GM19372 (cell line): ENCODE measurements at regions not wholly inside any gene's neighbourhood (a gene's known extent, or its start where the extent isn't known, plus 50 kb on each side); places are given as distances from the start of the nearest gene placed in this dataset.
"Not testable (repeated sequence)": the region's sequence is repeated elsewhere in the genome, so short reads cannot be mapped to it uniquely, and the experiment has no call there.

ENCODE experiments used
- ATAC-seq: cut with Tn5 transposase; IDR thresholded peaks from one replicate; pipeline ENCODE4 v1.9.1; 2021; ENCODE audit warnings: mild to moderate bottlenecking, low read depth, moderate library complexity; ENCODE audit not compliant: unreplicated experiment

DNA sequence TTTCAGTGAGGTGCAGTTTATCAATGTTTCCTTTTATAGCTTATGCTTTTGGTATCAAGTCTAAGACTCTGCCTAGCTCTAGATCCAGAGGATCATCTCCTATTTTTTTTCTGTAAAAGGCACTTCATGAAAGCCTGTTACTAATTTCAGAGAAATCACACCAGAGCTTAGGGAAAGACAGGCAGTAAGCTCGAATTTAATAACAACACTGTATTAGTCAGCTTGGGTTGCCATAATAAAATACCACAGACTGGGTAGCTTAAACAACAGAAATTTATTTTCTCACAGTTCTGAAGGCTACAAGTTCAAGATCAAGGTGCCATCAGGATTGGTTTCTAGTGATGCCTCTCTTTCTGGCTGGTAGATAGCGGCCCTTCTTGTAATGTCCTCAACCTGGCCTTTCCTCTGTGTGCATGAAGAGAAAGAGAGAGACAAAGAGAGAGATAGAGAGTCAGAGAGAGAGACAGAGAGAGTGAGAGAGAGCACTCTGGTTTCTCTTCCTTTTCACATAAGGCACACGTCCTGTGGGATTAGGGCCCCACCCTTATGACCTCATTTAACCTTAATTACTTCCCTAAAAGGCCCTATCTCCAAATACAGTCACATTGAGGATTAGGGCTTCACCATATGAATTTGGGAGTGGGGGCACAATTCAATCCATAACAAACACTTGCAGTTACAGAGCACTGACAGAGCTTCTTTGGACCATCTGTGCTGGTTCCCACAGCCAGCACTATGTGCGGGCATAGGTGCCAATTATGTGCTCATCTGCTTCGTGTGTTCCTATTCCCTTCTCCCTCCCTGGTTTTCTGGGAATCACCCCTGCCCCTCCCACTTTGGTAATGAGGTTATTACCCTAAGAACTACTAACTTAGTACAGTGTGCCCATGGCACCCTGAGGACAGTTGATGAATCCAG, 114.8 kb upstream of the MED14 start:
- ATAC-seq: no peak

DNA sequence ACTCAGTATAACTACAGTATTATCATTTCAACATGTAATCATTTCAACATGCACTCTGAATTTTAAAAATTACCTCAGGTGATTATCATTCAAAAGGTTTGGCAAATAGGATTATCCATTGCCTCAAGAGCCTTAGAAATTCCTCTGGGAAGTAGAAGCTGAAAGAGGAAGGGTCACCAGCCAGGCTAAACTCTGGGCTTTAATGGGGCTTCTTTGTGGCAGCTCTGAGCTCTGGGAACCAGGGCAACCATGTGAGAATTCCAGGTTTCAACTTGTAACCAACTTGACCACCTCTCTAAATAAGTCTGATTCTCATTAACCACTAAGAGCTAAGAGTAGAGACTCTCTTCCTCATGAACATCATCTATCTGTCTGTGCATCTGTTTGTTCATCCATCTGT, 117.2 kb upstream of the MED14 start:
- ATAC-seq: no peak

DNA sequence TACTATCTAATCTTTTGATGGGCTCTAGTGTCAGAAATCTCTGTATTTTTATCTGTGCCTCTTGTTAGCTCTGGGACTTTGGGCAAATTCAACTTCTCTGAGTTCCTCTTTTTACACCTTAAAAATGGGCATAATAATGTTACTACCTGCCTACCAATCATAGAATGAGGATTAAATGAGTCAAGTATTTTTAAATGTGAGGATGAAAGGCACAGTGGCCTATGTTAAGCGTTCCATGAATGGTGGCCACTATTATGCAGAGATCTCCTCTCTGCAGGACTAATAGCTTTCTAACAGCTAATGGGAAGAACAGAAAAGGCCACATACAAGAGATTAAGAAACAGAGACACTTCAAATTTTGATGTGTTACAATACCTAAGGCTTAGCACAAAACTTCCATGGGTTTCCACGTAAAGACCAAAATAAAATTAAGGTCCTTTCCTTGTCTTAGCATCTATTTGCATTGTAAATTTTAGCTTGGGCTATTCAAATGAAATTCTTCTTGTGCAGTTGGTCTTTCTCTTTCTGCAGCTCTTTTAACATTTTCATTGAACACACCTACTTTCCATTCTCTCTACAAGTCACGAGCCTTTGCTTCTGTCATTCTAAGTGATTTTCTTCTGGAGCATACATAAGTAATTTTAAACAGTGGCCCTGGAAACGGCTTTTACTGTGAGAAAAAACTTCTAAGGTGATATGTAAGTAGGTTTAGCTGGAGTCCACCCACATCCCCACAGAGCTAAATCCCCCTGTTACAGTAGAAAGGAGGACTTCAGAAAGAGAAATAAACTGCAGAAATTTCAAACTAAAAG, 117.9 kb upstream of the MED14 start:
- ATAC-seq: no peak

DNA sequence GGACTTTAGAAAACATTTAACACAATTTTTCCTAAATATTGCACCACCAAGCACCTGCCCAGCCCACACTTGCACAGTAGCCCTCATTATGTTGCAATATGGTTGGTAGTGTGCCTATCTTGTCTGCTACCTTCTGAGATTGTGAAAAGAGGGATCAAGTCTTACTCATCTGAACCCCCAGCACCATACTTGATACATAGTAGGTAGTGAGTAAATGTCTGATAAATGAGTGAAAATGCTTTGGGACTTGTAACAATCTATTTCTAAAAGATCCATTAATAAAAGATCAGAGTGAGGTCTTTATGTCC, 118.4 kb upstream of the MED14 start:
- ATAC-seq: no peak

DNA sequence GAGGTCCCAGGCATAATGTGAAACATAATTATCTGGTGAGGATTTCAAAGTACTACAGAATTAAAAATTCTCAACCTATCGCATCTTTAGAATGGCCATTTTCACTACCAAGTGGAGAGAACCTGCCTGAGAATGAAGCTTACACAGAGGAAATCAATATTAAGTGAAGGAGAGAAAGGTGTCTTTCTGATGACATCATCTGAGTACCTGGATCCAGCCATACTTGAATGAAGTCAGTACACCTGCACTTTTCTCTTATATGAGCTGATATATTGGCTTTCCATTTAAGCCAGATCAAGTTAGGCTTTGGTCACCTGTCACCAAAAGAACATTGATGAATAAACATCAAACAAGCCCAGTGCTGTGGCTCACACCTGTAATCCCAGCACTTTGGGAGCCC, 118.9 kb upstream of the MED14 start:
- no peak for ATAC-seq

DNA sequence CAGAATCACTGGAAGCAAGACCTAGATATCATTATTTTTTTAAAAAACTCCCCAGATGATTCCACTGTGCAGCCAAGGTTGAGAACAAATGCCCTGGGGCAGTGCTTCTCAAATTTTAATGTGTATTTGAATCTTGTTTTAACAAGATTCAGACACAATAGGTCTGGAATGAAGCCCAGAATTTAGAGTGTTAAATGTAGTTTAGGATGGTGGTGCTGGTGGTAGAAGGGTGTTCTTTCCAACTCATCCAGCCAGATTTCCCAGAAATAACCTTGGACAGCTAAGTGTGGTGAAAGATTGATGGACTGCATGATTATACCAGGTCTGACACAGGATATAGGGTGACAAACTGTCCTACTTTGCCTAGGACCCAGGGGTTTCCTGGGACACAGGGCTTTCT, 120.1 kb upstream of the MED14 start:
- no peak for ATAC-seq

DNA sequence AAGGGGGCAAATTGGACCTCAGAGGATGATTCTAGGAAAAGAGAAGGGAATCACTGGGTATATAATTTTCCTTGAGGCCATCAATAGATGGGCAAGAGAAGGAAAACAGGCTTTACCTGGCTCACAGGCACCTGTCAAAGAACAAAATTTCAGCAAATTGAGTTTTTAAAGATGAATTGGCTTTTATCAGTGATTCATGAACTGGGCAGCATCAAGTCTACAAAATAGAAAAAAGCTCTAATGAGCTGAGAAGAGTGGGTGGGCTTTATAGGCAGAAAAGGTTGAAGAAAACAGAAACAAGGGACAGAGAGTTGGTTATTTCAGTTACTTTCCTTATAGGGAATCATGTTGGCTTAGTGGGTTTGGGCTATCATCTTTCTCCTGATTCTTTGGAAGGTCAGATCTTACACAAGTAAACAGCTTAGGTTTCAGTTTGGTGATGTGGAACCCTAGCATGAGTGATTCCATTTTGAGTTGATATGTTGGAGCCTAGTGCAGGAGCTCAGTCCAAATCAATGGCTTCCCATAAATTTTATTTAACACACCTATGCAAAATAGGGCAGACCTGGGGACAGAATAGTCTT, 120.7 kb upstream of the MED14 start:
- ATAC-seq: no peak

DNA sequence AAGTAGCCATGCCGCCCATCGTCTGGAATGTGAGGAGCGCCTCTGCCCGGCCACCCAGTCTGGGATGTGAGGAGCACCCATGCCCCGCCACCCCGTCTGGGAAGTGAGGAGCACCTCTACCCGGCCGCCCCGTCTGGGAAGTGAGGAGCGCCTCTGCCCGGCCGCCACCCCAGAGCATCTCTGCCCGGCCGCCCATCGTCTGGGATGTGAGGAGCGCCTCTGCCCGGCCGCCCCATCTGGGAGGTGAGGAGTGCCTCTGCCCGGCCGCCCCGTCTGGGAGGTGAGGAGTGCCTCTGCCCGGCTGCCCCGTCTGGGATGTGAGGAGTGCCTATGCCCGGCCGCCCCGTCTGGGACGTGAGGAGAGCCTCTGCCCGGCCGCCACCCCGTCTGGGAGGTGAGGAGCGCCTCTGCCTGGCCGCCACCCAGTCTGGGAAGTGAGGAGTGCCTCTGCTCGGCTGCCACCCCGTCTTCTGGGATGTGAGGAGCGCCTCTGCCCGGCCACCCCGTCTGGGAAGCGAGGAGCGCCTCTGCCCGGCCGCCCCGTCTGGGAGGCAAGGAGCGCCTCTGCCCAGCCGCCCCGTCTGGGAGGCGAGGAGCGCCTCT, 126.7 kb upstream of the MED14 start:
- ATAC-seq: not testable (repeated sequence)

DNA sequence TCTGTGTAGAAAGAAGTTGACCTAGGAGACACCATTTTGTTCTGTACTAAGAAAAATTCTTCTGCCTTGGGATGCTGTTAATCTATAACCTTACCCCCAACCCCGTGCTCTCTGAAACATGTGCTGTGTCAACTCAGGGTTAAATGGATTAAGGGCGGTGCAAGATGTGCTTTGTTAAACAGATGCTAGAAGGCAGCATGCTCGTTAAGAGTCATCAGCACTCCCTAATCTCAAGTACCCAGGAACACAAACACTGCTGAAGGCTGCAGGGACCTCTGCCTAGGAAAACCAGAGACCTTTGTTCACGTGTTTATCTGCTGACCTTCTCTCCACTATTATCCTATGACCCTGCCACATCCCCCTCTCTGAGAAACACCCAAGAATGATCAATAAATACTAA, 127.9 kb upstream of the MED14 start:
- ATAC-seq: not testable (repeated sequence)

DNA sequence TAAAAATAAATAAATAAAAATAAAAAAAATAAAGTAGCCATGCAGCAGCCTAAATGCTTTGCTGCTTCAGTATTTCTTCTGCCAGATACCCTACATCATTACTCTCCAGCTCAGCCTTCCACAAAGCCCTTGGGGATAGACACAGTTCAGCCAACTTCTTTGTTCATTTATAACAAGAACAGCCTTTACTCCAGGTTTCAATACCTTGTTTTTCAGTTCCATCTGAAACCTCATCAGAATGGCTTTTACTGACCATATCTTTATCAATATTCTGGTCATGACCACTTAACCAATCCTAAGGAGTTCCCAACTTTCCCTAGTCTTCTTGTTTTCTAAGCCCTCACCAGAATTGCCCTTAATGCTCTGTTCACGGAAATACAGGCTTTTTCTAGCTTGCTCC, 128.3 kb upstream of the MED14 start:
- ATAC-seq: no peak

DNA sequence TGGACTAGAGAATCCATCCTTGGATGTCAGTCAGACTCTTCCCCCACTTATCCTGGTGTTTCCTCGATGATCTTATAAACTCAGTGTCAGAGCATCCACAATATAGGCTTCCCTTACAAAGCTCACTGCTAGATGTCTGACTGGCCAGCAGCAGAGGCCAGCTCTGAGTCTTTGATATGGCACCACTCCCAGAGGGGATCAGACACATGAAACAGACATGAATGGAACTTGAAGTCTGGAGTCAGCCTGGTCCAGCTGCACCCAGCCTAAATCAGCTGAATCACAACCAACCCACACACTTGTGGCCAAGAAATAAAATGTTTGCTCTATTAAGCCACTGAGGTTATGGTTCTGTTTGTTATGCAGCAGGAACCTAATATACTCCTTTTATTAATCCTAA, 129.6 kb upstream of the MED14 start:
- no peak for ATAC-seq

DNA sequence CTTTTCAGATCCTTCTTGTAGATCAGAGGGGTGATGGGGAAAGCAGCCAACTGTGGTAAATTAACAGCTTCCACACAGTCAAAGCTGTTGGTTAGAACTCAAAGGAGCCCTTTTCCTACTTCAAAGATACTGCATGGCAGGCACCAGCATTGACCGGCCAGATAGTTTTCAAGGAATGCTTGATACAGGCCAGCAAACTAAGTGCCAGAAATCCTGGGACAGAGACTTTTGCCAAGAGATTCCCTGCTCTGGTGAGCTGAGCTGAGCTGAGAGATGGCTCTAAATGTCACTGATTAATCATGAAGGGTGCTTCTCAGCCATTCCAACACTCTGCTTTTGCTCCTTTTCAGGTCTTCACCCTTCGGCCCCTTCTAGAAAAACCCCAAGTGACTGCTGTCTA, 131.6 kb upstream of the MED14 start:
- ATAC-seq: no peak

DNA sequence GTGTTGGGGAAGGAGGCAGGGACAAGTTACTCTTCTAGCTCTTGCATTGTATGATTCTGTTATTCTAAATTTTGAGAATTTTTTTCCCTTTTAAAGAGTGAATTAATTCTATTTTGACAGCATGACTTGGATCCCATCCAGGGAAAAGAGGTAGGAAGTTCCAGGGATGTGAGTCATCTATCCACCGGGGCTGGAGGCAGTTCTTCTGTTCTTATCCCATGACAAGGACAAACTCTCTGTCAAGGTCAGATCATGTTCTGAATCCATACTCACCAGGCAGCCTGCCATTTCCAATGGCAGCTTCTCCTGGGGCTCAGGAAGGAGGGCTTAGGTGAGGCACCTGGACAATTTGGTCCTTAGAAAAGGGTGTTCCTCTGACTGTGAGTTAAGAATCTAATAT, 132.0 kb upstream of the MED14 start:
- ATAC-seq: no peak

DNA sequence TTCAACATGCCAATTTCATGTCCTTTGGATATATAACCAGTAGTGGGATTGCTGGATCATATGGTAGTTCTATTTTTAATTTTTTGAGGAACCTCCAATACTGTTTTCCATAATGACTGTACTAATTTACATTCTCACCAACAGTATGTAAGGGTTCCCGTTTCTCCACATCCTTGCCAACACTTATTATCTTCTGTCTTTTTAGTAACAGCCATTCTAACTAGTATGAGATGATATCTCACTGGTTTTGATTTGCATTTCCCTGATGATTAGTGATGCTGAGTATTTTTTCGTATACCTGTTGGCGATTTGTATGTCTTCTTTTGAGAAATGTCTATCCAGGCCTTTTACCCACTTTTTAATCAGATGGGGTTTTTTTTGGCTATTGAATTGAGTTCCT, 133.5 kb upstream of the MED14 start:
- no peak for ATAC-seq

DNA sequence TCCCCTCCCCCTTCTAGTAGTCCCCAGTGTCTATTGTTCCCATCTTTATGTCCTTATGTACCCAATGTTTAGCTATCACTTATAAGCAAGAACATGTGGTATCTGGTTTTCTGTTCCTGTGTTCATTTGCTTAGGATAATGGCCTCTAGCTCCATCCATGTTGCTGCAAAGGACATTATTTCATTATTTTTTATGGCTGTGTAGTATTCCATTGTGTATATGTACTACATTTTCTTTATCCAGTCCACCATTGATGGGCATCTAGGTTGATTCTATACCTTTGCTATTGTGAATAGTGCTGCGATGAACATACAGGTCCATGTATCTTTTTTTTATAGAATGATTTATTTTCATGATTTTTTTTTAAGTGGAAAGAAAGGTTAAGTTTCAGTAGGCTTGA, 135.6 kb upstream of the MED14 start:
- not testable (repeated sequence) for ATAC-seq

DNA sequence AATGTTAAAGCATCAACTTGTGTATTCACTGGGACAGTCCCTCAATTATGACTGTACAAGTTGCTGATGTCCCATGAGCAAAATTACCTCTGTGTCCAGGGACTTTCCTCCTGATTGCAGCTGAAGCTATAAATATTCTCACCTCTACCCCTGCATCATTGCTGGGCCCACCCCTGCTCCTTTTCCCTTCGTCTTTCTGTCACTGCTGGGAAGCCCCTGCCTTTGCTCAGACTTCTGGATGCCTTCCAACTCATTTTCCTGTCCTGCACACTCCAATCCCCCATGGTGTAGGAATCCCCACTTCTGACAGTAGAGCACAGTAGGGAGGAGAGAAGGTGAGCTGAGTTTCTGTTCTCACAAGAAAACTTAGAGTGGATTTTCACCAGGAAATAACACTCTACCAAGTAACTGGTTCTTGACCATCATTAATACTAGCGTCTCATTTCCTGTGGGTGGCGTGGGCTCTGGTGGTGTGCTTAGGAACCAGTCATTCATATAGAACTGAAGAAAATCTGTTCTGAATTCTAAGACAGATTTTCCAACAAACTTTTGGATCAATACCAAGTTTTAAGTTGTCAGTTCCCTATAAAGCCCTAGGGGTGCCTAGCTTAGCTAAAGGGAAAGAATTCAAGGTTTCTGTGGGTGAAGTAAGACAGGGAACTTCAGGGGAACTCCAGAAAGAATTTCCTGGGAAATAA, 136.2 kb upstream of the MED14 start:
- peak; percentile 67 for ATAC-seq

DNA sequence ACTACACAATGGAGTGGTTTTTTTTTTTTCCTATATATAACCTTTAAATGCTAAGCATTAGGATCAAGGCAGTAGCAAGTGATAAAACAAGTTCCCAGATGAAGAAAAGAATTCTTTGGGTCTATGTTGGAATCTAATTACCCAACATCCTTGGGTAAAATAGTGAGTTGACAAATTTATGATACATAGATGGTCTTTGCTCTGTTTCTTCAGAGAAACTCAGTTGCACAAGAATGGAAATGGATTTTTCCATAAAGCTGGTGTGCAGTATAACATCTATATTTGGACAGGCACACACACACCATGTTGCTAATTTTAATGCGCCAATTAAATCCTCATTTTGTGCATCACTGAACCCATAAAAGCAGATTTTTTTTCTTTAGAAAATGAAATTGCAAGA, 137.0 kb upstream of the MED14 start:
- no peak for ATAC-seq

DNA sequence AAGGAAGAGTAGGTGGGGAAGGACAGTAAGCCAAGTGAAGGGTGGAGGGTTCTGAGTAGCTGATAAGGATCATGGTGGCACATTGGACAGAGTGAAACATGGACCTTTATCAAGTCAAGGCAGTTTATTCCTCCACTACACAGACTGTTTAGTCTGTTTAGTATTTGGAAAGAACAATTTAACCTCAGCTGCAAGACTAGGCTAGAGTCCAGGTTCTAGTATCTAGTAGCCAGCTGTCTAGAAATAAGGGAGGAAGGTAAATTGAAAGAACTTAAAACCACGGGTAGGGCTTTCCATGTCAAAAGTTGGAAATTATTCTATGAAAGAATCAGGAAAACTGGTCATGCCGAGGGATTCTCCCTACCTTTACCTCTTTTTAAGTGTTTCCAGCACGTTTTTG, 140.1 kb upstream of the MED14 start:
- no peak for ATAC-seq

DNA sequence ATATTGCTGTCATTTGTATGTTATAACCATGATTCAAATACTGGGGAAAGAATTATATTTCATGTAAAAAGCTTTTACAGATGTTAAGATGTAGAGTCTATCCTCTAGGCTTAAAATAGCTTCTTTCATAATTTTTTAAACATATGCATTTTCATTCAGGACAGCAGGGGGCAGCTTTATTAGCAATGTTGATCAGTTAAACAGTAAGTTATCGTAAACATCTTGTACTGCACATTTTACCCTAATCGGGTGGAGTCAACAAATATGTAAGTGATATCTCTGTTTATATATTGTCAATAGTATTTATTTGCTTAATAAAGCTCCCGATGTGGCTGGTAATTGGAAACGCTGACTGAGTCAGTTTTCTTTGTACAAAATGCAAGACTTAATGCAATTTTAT, 142.5 kb upstream of the MED14 start:
- ATAC-seq: no peak

DNA sequence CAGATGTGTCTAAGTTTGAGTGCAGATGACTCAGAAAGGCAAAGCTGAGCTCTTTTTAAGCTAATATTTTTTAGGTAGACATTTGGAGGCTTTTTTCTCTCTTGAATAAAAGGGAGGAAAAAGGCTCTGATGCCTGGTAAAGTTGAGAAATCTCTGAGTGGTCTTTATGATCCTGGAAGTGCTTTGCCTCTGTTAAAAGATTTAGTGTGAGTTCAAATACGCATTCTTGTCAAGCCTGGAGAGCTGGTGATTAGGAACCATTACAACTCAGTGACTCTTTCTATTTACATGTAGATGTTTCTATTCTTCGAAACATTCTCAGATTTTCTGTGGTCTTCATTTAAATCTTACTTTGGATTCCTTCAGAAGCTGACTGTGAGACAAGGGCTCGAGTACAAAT, 143.4 kb upstream of the MED14 start:
- no peak for ATAC-seq

DNA sequence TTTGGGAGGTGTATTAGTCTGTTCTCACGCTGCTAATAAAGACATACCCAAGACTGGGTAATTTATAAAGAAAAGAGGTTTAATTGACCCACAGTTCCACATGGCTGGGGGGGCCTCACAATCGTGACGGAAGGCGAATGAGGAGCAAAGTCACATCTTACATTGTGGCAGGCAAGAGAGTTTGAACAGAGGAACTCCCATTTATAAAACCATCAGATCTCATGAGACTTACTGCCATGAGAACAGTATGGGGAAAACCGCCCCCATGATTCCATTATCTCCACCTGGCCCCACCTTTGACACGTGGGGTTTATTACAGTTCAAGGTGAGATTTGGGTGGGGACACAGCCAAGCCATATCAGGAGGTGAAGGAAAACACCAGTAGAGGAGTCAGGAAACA, 143.8 kb upstream of the MED14 start:
- ATAC-seq: not testable (repeated sequence)
